GM19395 (cell line): ENCODE measurements at regions not wholly inside any gene's neighbourhood (a gene's known extent, or its start where the extent isn't known, plus 50 kb on each side); places are given as distances from the start of the nearest gene placed in this dataset.

Experiments
- ATAC-seq: cut with Tn5 transposase; IDR thresholded peaks from one replicate; pipeline ENCODE4 v1.9.1; 2021; ENCODE audit warnings: mild to moderate bottlenecking, moderate library complexity; ENCODE audit not compliant: unreplicated experiment

DNA sequence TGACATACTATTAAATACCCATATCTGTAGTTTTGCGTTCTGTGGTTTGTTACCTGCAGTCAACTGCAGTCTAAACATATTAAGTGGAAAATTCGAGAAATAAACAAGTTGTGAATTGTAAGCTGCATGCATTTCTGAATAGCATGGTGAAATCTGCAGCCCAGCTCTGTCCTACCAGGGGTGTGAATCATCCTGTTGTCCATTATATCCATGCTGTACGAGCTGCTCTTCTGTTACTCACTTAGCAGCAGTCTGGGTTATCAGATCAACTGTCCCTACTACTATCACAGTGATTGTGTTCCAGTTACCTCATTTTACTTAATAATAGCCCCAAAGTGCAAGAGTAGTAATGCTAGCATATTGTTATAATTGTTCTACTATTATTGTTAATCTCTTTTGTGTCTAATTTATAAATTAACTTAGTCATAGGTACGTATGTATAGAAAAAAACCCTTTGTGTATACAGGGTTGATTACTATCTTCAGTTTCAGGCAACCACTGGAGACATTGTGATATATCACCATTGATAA lies 173.7 kb upstream of the FAT4 start:
- ATAC-seq, result no peak

DNA sequence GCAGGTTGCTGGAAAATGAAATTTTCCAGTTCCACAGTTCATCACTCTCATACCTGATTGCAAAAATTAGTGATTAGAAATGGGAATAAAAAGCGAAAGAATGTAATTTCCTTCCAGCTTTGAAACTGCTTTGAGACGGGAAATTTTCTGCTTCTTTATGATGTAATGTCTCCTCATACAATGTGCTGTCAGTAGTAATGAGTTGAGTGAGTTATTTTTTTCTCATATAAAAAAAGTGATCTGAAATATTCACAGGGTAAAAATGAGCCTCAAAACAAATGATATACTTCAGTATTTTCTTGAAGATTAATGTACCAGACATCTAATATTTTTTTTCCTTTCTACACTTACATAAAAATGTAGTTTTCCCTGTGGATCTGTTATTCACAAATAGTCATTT lies 179.1 kb upstream of the FAT4 start:
- ATAC-seq, result no peak

DNA sequence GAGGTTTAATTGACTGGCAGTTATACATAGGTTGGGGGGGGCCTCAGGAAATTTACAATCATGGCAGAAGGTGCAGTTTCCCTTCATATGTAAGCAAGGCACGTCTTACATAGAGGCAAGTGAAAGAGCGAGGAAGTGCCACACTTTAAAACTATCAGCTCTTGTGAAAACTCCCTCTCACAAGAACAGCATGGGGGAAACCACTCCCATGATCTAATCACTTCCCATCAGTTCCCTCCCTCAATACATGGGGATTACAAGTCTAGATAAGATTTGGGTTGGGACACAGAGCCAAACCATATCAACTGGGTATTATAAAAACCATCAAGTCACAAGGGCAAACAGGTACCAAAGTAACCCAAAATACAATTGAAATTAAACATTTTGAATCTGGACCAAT lies 182.0 kb upstream of the FAT4 start:
- no peak for ATAC-seq

DNA sequence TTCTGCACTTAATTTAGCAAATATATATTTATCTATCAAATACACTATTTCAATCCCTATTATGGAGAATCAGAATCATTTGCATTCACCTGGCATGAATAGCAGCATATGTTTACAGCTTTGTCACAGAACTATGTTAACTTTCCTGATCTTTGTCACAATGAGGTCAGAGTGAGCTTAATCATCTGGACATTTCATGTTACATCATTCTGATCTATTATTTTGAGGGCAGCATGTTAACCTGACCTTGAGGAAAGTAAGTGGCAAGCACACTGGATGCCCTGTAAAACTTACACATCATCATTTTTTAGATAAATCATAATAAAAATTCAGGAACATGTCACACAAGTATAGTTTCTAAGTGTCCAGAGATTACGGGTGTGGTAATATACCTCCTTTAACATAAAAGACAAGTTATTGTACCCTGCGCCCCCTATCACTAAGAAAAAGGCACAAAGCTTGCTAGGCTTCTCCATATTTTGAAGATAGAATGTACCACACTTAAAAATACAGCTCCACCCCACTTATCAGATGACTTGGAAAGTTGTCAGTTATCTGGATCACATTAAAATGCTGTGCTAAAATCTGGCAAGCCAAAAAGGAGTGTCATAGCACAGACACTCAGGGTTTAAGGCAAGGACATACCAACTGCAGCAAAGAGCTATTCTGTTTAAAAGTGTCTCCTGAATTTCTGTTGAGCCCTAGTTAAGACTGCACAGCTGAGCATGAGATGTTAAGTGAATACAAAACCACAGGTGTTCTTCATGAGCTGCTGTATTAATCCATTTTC lies 182.7 kb upstream of the FAT4 start:
- ATAC-seq, result no peak

DNA sequence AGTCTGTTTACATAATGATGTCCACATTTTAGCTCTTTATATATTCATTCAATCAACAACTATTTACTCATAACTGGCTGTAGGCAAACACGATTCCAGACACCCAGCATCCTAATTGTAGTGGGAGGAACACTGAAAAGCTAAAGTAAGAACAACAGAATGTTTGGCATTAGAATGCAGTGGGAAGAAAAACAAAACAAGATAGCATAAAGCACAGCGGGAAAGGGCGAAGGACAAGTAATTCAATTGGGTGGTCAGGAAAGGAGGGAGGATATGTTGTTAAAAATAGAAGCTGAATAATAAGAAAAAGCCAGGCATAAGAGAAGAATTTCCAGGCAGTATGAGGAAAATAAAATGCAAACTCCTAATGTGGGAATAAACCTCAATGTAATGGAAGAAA lies 189.5 kb upstream of the FAT4 start:
- no peak for ATAC-seq

DNA sequence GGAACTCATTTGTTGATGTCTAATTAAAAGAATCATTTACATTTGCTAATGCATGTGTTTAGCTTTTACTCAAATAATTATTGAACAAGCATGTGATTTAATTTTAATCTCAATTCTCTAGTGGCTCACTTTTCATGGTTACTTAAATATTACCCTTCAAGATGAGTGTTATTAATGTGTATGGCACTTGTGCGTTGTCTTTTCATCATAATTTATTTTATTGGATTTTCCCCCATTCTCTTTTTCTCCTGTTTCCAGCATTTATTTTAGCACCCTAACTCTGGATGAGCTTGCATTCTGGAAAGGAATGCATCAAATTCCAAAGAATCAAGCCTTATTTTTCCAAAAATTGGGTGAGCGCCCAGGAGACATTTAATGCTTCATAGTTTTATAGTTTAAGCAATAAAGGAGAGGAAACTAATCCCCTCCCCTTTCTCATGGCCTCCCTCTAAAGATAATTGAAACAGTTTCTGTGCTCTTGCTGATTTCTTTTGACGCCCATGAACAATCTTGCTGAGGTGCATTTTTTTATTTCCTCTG lies 191.1 kb upstream of the FAT4 start:
- ATAC-seq, result no peak

DNA sequence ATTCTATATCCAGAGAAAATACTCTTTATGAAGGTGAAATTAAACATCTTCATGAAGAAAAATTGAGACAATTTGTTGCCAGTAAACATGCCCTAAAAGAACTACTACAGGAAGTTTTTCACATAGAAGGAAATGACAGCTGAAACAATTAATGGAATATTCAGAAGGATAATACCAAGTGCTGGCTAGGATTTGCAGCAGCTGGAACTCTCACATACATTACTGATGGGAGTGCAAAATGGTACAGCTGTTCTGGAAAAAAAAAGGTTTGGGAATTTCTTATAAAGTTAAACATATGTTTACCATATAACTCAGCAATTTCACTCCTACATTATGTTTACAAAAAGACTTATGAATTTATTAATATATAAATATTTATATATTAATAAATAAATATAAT lies 193.2 kb upstream of the FAT4 start:
- no peak for ATAC-seq

DNA sequence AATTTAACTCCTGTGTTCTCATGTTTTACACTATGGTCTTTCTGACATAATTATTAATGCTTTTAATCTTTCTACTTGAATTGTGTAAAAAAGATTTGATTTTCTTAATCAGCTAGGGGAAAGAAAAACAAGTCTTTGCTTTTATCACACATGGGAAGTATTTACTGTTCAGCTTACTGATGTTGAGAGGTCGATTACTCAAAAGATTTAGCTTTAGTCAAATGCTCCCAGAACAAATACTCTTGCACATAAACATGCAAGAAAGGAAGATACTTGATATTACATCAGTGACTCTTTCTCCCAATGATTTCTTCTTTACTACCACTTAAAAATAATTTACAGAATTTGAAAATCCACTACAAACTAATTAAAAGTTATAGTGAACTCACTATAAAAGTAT lies 198.3 kb upstream of the FAT4 start:
- no peak for ATAC-seq

DNA sequence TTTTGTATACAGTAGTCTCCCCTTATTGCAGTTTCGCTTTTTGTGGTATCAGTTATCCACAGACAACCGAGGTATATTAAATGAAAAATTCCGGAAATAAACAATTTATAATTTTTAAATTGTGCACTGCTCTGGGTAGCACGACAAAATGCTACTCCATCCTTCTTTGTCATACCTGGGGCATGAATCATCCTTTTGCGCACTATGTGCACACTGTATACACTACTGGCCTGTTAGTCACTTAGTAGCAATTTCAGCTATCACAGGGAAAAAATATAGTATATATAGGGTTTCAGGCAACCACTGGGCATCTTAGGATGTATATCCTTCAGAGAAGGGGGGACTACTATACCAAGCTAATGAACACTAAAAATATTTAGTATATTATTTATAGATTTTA lies 198.8 kb upstream of the FAT4 start:
- ATAC-seq, result no peak

DNA sequence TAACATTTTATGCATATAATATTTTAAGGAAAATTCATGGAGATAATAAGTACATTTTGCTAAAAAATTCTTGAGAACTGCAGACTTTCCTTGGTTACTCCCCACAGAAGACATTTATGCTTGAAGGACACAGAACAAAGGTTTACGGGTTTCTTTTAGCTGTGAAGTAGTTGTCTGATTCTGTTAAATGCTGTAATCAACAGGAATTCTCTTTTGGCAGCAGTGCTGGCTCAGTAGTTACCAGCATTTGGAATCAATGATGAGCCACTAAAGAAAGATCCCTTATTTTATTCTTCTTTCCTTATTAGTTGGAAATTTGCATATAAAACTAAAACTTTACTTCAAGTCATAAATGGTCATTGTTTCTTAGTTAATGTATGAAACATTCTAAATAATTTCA lies 199.3 kb upstream of the FAT4 start:
- ATAC-seq, result no peak

DNA sequence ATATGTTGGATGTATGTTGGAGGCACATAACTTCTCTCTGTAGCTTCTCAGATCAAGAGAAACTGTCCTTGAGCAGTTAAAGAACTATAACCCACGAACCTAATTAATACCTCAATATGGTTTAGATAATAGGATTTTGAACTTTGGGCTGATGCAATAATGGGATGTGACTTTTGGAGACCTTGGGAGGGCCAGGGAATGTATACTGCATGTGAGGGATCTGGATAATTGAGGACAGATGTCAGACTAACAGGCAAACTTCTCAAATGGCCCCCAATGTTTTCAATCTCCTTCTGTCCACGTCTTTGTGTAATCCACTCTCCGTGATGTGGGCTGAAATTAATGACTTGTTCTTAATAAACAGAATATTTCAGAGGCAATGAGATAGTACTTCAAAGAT lies 202.2 kb upstream of the FAT4 start:
- ATAC-seq, result no peak

DNA sequence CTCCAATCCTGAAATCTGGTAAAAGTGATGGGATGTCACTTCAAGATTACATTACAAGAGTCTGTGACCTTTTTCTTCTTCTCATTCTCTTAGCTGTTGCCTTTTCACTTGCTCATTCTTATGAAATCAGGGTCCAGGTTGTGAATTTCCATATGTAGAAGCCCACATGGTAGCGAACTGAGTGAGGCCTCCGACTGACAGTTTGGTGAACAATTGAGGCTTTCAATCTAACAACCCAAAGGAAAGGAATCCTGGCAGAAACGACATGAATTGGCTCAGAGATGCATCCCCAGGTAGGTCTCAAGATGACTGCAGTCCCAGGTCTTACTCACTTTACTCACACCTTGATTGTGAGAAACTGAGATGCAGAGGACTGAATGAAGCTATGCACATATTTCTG lies 203.4 kb upstream of the FAT4 start:
- no peak for ATAC-seq

DNA sequence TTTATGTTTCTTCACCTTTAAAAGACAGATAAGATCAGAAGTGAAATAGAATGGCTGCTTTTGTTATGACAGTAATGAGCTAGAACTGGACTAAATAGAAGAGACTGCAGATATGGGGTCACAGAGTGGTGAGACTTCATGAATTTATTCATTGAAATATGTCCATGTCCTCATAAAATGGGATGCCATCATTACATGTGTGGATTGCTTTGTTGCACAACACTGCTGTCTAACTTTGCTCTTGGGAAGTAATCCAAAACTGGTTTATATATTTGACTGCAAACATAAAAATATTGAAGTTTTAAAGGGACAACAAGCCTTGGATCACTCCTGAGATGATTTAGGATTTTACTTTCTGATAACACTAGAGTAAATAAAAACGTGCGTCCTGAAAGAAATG lies 209.2 kb upstream of the FAT4 start:
- no peak for ATAC-seq

DNA sequence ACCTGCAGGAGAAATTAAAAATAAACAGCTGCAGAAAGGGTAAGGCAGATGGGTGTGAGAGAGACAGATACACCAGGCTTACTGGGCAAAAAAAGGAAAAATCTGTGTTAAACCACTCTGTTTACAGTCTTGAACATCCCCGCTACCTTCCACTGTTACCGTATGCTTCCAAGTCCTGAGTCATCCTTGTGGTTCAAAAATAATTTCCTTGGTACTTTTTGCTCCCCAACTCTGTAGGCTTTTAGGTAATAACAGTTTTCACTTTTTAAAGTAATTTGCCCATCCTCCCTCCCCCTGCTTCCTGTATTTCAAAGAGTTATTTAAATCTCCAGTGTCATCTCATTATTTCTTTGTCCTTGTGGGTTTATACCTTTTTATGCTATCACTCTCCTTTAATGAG lies 210.1 kb upstream of the FAT4 start:
- no peak for ATAC-seq

DNA sequence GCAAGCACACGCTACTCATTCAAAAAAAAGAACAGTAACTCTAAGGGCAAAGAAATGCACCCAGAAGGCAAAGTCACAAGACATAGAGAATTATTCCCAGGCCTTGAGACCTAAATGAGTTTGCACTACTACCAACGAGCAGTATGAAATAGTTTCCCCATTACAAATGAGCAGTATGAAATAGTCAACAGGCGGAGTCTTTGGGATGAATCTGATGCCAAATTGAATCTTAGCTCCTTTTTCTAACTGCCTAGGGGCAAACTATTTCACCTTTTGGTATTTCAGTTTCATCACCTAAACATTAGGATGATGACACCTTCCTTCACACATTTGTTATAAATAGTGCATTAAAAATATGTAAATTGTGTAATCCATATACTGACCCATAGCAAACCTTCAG lies 213.0 kb upstream of the FAT4 start:
- ATAC-seq, result no peak

DNA sequence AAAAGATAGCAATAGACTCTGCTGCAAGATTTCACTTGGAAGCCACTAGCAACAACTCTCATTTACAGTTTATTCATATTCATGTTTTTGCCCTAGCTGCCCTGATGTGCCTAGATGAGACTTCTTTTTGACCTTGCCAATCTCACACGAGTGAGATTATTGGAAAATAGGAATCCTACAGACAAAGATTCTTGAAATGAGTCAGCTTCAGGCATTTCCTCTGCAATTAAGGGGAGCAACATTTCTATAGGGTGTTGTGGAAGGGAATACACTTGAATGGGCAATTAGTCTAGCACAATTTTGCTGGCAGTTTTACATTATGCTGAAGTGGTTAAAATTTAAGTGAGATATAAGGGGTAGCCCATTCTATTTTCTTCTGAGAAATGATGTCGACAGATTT lies 217.0 kb upstream of the FAT4 start:
- ATAC-seq, result no peak

DNA sequence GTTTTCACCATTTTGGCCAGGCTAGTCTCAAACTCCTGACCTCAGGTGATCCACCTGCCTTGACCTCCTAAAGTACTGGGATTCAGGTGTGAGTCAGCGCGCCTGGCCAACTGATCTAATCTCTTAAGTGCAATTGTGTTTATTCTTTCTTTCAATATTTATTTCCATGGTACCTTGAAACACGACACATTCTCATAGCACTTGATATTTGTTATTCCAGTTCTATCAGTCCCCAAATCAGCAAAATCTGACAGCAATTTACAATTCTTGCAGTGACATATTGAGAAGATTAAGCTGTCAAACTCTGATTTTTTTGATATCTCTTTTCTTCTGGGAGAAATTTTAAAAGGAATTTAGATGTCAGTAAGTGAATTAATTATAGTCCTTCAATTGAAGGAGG lies 218.1 kb upstream of the FAT4 start:
- no peak for ATAC-seq

DNA sequence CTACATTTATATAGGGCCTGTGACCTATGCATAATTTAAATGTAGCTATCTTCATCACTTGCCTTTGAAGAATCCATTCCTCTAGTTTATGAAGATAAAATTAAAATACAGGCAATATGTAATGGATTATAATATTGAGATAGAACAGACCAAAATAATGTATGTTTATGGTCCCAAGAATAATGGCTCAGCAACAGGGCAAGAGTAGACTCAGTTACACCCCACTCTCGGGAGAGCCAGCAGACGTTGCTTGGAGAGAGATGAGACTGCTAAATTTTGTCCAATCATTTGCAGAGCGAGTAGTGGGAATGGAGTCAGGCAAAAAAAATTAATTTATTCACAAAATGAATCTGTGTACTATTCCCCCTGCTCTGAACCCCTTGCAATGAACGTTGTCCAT lies 223.2 kb upstream of the FAT4 start:
- ATAC-seq, result no peak

DNA sequence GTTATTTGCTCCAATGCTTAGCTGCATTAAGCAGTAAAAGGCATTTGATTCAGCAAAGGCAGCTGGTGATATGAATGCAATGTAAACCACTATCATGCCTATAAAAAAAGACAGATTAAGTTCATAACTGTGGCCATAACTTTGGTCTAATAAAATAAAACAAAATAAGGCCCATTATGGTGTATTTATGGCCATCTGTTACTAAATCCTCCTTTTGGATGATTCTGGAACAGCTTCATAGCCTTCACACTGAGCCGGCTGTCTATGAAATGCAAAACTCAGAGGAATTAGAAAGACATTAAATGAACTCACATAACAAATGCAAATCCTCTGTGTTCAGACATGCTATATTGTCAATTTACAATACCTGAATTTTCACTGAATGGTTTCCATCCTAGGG lies 223.7 kb upstream of the FAT4 start:
- ATAC-seq, result no peak

DNA sequence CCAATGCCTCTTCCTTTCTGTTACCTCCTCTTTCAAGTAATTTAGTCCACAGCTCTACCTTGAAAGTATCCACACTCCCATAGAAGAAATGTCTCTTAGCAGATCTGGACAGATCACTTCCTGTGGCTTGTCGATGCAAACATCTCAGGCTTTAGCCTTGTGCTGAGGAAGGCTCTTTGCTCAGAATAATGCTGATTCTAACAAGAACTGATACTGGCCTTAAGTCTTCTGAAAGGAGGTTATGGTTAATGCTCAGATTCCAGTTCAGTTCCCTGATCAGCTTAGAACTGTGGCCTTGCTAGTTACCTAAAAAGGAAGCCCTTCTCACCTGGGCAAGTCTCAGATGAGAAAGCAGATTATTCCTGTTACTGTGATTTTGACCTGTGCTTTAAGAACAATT lies 230.1 kb upstream of the FAT4 start:
- no peak for ATAC-seq

DNA sequence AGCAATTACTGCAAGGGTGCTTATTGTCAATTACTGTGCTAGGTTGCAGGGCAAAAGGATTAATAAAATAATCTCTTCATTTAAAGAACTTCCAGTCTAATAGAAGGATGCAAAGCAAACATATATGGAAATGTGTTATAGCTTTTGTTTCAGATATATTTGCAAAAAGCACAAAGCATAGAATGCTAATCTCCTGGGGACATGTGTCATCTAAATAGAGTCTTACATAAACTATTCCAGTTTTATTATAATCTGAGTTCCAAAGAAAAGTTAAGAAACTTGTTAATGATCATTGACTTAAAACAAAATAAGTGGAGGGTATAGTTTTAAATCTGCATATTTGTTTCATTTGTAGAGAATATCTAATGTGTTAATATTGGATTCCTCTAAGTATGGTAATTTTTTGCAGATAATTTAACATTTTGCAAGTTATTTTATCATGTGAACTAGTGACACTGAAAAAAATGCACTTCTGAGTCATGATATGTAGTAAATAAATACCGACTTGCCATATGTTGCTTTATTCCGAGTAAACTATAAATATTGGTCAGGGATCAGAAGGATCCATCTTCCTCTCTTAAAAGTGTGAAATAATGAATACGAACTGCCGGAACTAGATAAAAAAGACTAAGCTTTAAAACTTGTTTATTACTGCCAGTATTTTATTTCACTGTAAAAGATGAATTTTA lies 231.9 kb upstream of the FAT4 start:
- no peak for ATAC-seq

DNA sequence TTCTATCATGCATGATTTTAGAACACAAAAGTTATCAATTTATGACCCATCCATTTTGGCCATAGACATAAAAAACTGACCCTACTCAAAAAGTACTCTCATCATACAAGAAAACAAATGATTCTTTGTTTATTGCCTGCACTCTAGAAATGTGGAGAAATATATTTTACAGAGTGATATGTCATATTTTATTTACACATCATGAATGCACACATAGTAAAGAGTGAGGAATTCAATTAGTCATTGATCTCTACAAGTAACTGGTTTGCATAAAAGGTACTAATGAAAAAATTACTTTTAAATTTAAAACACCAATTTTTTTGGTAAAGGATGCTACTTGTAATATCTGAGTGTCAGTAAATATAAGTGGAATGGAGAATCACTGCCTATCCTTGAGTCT lies 242.5 kb upstream of the FAT4 start:
- no peak for ATAC-seq
